Mesenteric fat pad (tissue), 1 donor: ENCODE measurements at regions not wholly inside any gene's neighbourhood (a gene's known extent, or its start where the extent isn't known, plus 50 kb on each side); places are given as distances from the start of the nearest gene placed in this dataset.
"Not testable (repeated sequence)": the region's sequence is repeated elsewhere in the genome, so short reads cannot be mapped to it uniquely, and the experiment has no call there.

Experiments
- DNase-seq: peaks from one replicate; pipeline ENCODE4 v3.0.0-alpha.2; 2020; ENCODE audit warnings: low spot score
- donor health status: DM: yes; HTN: yes; CAD: no.

DNA sequence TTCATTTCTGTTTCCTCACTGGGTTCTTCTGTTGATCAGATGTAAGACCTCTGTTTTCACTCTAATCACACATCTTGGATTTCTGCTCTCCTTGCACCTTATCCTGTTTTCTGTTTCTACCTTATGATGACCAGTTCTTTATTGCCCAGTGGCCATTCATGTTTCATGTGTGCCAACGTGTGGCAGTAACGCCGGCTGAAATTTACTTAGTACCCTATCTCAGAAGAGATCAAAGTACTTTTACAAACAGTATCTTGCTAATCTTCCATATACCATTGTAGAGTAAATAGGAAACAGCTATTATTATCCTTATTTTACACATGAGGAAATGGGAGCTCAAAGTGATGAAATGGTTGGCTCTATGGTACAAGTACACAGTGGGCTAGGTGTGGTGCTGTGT, 74.0 kb downstream of the GATA3 start:
- DNase-seq = no peak

- DNase-seq = no peak
Observed at GRCh38 chr10:8129438-8129837, 75.0 kb downstream of the GATA3 start.

DNA sequence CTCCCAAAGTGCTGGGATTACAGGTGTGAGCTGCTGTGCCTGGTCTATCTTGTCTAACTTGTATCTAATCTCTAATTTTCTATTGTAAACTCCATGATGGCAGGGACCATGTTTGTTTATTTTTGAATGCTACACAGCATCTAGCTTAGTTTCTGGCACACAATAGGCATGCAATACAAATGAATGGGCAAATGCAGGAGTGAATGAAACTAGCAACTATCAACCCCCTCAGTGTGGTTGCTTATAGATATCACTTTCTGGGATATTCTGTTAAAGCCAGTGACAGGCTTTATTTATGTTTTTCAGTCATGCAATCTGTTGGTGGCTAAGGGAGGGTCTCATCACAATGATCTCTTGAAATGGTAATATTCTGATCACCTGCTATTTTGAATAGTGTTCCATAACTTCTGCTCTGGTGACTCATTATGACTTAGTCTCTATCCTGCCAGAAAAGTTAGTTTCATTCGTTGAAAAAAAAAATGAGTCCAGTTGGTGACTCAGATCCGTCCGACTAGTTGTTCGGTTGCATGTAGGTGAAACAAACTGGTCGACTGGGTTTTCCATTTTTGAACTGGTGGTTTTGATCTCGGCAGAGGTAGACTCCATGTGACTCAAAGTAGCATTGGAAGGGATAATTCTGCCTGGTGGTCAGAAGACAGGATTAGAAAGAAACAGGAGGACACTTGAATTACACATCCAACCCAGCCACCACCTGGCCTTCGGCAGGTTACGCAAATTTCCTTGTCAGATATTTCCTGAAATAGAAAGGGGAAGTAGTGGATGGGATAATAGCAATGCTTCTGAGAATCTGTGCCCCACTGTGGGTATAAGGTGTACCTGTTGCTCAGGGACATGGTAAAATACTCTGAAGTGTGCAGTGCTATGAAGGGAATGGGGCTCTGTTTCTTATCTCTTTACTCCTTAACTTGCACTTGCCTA, 76.8 kb downstream of the GATA3 start:
- no peak for DNase-seq

DNA sequence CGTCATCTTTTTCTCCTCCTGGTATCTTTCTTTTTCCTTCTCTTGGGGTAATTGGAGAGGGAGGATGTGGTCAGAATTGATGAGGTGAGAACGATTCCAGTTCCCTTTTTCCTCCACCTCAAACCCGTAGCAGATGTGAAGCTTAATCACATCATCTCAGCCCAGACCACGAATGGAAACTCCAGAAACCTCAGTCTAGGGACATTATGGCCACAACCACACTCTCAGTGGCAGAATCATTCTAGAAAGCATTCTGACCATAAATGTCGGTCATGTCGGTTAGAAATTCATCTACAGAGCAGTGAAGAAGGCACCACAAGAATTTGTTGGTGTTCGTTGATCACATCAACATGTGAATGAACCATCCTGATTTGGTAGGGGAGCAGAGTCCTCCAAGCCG, 78.7 kb downstream of the GATA3 start:
- no peak for DNase-seq

DNA sequence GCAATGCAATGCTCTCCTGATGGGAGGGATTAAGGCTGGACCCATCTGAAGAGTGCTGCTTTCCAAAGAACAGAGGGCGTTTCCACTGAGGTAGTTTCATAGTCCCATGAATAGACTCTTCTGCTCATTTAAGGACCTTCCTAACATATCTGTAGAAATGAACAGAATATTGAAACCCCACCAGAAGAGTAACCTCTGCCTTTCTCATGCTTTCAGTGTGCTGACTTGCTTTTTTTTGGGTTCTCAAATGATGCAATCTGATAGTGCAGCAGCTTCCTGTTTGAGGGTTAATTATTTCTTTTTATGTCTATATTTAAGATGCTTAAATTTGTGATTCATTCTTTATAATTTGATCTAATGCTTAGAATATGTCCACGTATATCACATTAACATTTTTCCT, 82.2 kb downstream of the GATA3 start:
- DNase-seq = no peak

DNA sequence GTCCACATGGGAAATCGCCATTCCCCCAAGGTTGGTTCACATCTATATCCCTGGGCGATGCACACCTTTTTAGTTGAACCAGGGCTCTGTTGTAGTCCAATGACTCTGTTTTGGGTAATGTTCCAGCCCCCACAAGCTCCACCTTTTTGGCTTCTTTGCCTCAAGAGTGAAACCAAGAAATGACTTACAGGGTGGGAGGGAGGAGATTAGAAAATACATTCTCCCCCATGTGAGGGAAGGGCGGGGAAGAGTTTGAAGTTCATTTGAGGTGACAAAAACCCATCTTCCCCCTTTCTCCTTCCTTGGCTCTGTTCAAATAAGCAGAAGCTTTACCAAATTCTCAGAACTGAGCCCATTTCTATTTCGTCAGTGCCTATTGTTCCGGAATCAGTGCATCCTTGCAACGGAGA, 82.8 kb downstream of the GATA3 start:
- DNase-seq = no peak

DNA sequence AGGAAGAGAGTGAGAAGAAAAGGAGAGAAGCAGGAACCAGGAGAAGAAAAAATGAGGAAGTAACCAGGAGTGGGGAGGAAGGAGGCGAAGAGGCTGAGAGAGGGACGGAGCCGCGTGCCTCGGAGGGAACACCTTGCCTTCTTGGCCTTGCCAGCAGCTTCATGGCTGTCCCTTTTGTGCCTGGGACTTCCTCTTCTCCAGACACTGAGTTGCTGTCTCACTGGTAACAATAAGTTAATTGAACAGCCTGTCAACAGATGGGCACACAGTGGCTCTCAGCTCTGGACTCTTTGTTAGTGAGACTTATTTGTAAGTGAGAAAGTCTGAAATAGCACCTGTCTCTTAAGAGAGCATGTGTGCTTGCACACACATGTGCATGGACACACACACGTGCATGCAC, 83.2 kb downstream of the GATA3 start:
- DNase-seq = no peak

DNA sequence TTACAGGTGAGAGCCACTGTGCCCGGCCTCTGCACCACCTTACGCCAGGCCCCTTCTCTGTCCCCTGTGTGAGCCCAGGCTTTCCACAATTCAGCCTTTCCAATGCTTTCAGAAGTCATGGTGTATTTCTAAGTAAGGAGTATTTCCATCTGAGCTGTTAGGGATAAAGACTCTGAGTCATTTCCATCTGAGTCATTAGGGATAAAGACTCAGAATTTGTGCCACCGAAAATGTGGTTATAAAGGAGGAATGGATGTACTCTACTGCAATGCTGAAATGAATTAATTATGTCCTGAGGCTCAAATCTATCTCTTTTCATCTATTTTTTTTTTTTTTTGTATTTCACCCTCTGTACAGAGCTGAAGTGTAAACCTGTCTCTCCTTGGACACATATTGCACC, 84.0 kb downstream of the GATA3 start:
- DNase-seq = no peak

- DNase-seq = no peak
Observed at GRCh38 chr10:8144496-8144895, 90.0 kb downstream of the GATA3 start.

GRCh38 chr10:8146650-8147049, 92.2 kb downstream of the GATA3 start:
- no peak for DNase-seq

DNA sequence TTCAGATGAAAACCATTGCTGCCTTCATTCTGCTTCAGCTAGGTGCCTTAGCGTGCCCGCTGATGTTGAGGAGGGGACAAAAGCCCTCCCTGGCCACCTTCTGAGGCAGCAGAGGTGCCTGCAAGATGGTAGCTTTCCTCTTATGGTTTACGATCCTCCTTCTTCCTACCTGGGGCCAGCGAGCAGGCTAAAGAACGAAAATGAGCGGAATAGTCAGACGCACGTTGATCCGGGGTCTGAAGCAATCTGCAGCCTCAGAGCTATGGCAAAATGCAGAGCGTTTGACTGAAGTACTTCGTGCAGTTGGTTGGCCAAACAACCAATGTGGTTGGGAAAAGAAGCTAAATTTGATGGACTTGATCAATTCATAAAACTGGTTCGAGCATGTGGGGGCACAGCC, 95.5 kb downstream of the GATA3 start:
- no peak for DNase-seq

DNA sequence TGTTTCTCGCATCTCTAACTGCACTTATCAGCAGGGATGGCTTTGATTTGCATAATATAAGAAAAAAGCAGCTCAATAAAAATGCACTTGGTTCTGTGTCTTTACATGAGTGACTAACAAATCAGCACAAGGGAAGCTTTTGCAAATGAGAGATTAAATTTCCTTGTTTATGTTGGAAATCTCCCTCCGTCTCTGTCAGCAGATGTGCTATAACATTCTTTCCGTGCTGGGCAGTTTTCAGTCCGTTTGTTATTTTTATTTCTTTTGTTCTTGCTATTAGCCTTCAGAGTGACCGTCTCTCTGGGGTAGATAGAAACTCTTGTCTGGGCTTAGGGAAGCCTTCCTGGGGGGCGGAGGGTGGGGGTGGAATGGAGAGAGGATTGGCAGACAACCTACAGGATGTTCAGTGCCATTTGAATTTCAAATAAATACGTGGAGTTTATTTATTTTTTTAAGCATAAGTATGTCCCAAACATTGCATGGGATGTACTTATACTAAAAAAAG, 96.0 kb downstream of the GATA3 start:
- no peak for DNase-seq

- DNase-seq = no peak
Observed at GRCh38 chr10:8151086-8151485, 96.6 kb downstream of the GATA3 start.

DNA sequence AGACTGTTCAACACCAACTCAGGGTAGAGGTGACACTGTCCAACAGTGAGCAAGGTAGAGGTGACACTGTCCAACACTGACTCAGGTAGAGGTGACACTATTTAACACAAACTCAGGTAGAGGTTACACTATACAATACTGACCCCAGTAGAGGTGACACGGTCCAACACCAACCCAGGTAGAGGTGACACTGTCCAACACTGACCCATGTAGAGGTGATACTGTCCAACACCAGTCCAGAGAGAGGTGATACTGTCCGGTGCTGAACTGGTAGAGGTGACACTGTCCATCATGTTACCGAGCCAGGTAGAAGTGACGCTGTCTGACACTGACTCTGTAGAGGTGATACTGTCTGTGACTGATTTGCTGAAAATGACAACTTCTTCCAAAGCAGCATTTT, 102.4 kb downstream of the GATA3 start:
- no peak for DNase-seq

DNA sequence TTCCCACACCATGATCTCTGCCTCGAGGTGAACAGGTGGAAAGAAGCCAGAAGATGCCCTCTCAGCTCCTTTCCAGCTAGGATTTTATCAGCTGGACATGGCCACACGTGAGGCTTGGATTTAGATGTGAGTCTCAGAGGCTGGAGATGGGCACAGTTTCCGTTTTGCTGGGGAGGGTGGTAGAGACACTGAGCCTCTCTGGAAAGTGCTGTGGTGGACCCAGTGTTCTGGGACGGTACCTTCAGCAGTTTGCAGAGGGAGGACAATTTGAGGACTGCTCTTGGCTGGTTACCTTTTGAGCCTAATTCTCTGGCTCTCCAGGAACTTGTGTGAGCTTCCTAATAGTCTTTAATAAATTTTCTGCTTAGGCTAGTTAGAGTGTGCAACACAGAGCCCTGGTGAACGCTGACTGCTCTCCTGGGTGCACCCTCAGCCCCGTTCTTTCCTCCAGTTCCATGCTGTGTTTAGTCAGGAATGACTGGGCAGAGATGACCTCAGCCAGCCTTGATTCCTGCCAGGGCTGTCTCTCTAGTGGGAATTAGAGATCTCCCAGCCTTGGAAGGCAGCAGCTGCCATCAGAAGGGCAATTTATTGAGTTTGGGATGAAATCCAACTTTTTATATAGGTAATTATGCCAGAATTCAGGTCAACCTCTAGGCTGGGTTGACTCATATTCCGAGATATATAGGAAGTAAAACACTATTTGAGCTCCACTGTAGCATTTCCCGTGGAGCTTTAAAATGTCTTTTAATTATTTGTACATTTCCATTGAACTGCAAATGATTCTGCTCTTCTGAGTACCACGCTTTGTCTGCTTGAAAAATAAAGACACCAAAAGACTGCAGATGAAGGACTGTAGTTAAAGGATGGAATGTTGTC, 103.9 kb downstream of the GATA3 start:
- DNase-seq = no peak

GRCh38 chr10:8159341-8160165, 105.1 kb downstream of the GATA3 start:
- no peak for DNase-seq

DNA sequence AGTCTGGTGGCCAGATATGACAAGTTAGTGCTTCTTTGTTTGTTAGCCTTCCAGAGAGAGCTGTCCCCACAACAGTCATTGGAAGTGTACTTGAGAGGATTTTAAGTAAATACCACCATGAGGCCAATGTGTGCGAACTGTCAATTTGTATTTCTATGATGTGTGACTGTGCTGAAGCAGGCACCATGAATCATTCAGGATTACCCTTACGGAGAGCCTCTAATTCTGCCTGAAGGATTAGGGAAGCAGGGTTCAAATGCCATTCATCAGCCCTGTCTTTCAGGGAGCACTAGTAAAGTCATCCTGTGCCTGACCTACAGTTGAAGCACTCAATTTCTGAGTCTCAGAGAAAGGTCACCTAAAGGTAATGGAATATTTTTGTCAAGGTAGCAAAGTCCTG, 109.3 kb downstream of the GATA3 start:
- DNase-seq = no peak

- DNase-seq = not testable (repeated sequence)
Observed at GRCh38 chr10:8164640-8165039, 110.2 kb downstream of the GATA3 start.

DNA sequence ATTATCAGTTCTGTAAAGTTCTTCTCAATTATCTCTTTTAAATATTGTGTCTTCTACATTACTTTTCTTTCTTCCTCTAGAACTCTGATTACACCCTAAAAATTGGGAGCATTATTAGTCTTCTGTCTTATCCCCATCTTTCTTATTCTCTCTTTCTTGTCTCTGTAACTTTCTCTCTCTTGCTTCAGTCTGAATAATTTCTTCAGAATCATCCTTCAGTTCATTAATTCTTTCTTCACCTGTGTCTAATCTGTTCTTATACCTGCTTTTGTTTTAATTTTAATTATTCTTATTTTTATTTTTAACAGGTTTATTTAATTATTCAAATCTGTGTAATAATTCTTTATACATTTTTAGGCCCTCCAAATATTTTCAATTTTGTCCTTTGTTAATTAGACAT, 114.3 kb downstream of the GATA3 start:
- DNase-seq = no peak

DNA sequence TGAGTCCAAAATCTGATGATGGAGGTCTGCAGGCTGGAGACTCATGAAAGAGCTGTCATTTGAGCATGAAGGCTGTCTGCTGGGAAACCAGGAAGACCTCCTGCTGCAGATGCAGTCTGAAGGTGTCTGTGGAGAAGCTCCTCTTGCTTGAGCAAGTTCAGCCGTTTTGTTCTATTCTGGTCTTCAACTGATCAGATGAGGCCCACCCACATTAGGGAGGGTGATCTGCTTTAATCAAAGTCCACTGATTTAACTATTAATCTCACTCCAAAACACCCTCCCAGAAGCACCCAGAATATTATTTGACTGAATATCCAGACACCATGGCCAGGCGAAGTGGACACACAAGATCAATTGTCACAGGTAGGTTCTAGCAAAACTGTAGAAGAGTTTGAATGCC, 116.5 kb downstream of the GATA3 start:
- DNase-seq = no peak

GRCh38 chr10:8172604-8173003, 118.1 kb downstream of the GATA3 start:
- DNase-seq = no peak
